Fibroblast of lung (primary cell): ENCODE measurements at regions not wholly inside any gene's neighbourhood (a gene's known extent, or its start where the extent isn't known, plus 50 kb on each side); places are given as distances from the start of the nearest gene placed in this dataset.

Source experiments
- DNase-seq, 2 donors: peaks; one replicate each; pipeline versions ENCODE4 v3.0.0 to v3.0.0-alpha.2; 2010; ENCODE audit warnings: low read depth in 2 of 2
- H2AFZ ChIP-seq: 2 replicates; pipeline ENCODE4 v1.5.1; 2012; ENCODE audit warnings: low read length, control low read depth, inconsistent platforms
- H3K27ac ChIP-seq: 2 replicates; pipeline ENCODE4 v1.5.1; 2011; ENCODE audit warnings: low read length, control low read depth; ENCODE audit not compliant: insufficient read depth
- H3K27me3 ChIP-seq: 2 replicates; pipeline ENCODE4 v1.5.1; 2011; ENCODE audit warnings: mild to moderate bottlenecking, low read length; ENCODE audit not compliant: control insufficient read depth, insufficient read depth
- H3K36me3 ChIP-seq: 2 replicates; pipeline ENCODE4 v1.5.1; 2011; ENCODE audit warnings: low read length; ENCODE audit not compliant: control insufficient read depth, insufficient read depth
- H3K4me1 ChIP-seq: 2 replicates; pipeline ENCODE4 v1.5.1; 2011; ENCODE audit warnings: low read length; ENCODE audit not compliant: control insufficient read depth, insufficient read depth; ENCODE audit errors: extremely low read depth
- H3K4me2 ChIP-seq: 2 replicates; pipeline ENCODE4 v1.5.1; 2011; ENCODE audit warnings: low read length, control low read depth; ENCODE audit not compliant: insufficient read depth; ENCODE audit errors: extremely low read depth
- H3K4me3 ChIP-seq, 4 experiments: fragments of 200-600 bp in 1 of 4; sonication (generic) in 1 of 4; replicated peaks in 1 of 4; 2 replicates each; pipeline ENCODE4 v1.5.1; 2011 to 2016; ENCODE audit warnings: low read length in 4 of 4, low read depth in 3 of 4, mild to moderate bottlenecking in 3 of 4, control low read depth in 2 of 4, inconsistent platforms in 1 of 4, mixed read lengths in 1 of 4; ENCODE audit not compliant: insufficient read depth in 1 of 4; ENCODE audit errors: control extremely low read depth in 1 of 4
- H3K79me2 ChIP-seq: 2 replicates; pipeline ENCODE4 v1.5.1; 2012; ENCODE audit warnings: mild to moderate bottlenecking, low read length, inconsistent platforms; ENCODE audit not compliant: control insufficient read depth, insufficient read depth
- H3K9ac ChIP-seq: 2 replicates; pipeline ENCODE4 v1.5.1; 2011; ENCODE audit warnings: mild to moderate bottlenecking, low read length, control low read depth; ENCODE audit not compliant: insufficient read depth
- H3K9me3 ChIP-seq: 2 replicates; pipeline ENCODE4 v1.5.1; 2012; ENCODE audit warnings: low read depth, low read length; ENCODE audit not compliant: control insufficient read depth, insufficient read depth
- H4K20me1 ChIP-seq: 2 replicates; pipeline ENCODE4 v1.5.1; 2011; ENCODE audit warnings: low read length; ENCODE audit not compliant: control insufficient read depth, insufficient read depth; ENCODE audit errors: extremely low read depth
- EZH2 ChIP-seq: IDR thresholded peaks from 2 replicates; pipeline ENCODE4 v1.5.1; 2012; ENCODE audit warnings: low read length, control low read depth, mild to moderate bottlenecking; ENCODE audit errors: missing control alignments
- TF ChIP-seq, protein P1 (sequence below), 2 donors: IDR thresholded peaks in 1 of 2; conservative IDR thresholded peaks in 1 of 2; 1 replicate in 1 of 2; 2 replicates in 1 of 2; pipeline ENCODE4 v1.5.1; 2011 to 2012; ENCODE audit warnings: low read length in 2 of 2, control low read depth in 1 of 2, inconsistent platforms in 1 of 2, low read depth in 1 of 2, mild to moderate bottlenecking in 1 of 2

- no peak overlapping the region for H3K4me2 ChIP-seq
- no peaks in the 10 kb centered on the region for H3K9me3 ChIP-seq
- no peak overlapping the region for H3K27ac ChIP-seq
- no peaks in the 10 kb centered on the region for H3K4me1 ChIP-seq
- H3K9ac ChIP-seq = no peak overlapping the region
- H3K27me3 ChIP-seq = no peaks in the 10 kb centered on the region
- no peaks in the 10 kb centered on the region for H3K36me3 ChIP-seq
- no peaks in the 10 kb centered on the region for H3K79me2 ChIP-seq
- no peaks in the 10 kb centered on the region for H4K20me1 ChIP-seq
- no peak for DNase-seq
- H3K4me3 ChIP-seq = no peak overlapping the region
- TF ChIP-seq, protein P1, sequence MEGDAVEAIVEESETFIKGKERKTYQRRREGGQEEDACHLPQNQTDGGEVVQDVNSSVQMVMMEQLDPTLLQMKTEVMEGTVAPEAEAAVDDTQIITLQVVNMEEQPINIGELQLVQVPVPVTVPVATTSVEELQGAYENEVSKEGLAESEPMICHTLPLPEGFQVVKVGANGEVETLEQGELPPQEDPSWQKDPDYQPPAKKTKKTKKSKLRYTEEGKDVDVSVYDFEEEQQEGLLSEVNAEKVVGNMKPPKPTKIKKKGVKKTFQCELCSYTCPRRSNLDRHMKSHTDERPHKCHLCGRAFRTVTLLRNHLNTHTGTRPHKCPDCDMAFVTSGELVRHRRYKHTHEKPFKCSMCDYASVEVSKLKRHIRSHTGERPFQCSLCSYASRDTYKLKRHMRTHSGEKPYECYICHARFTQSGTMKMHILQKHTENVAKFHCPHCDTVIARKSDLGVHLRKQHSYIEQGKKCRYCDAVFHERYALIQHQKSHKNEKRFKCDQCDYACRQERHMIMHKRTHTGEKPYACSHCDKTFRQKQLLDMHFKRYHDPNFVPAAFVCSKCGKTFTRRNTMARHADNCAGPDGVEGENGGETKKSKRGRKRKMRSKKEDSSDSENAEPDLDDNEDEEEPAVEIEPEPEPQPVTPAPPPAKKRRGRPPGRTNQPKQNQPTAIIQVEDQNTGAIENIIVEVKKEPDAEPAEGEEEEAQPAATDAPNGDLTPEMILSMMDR (conservative IDR thresholded peaks at IDR 0.05 in 1 of 2, IDR thresholded peaks at IDR 0.05 in 1 of 2; ENCODE audit: low read depth in 1 of 2, low read length in 2 of 2) = no peak
- no peak for TF ChIP-seq EZH2
- no peak overlapping the region for H2AFZ ChIP-seq
Observed at GRCh38 chr12:66058554-66058953, 72.0 kb downstream of the LLPH start.

- TF ChIP-seq, protein P1 (conservative IDR thresholded peaks at IDR 0.05 in 1 of 2, IDR thresholded peaks at IDR 0.05 in 1 of 2; ENCODE audit: low read depth in 1 of 2, low read length in 2 of 2) = no peak
- TF ChIP-seq EZH2 = no peak
- DNase-seq = no peak
- no peaks in the 10 kb centered on the region for H3K36me3 ChIP-seq
- no peak overlapping the region for H3K27ac ChIP-seq
- no peaks in the 10 kb centered on the region for H3K9me3 ChIP-seq
- H3K4me1 ChIP-seq = no peaks in the 10 kb centered on the region
- H3K27me3 ChIP-seq = no peaks in the 10 kb centered on the region
- no peak overlapping the region for H3K4me3 ChIP-seq
- no peak overlapping the region for H3K4me2 ChIP-seq
- H3K79me2 ChIP-seq = no peaks in the 10 kb centered on the region
- no peak overlapping the region for H3K9ac ChIP-seq
- no peaks in the 10 kb centered on the region for H4K20me1 ChIP-seq
- no peak overlapping the region for H2AFZ ChIP-seq
Observed at GRCh38 chr12:66055837-66056319, 74.7 kb downstream of the LLPH start.

- no peak overlapping the region for H3K9ac ChIP-seq
- no peaks in the 10 kb centered on the region for H3K4me1 ChIP-seq
- no peak overlapping the region for H2AFZ ChIP-seq
- no peaks in the 10 kb centered on the region for H3K79me2 ChIP-seq
- H4K20me1 ChIP-seq = no peaks in the 10 kb centered on the region
- no peaks in the 10 kb centered on the region for H3K36me3 ChIP-seq
- TF ChIP-seq EZH2 = no peak
- TF ChIP-seq, protein P1 (conservative IDR thresholded peaks at IDR 0.05 in 1 of 2, IDR thresholded peaks at IDR 0.05 in 1 of 2; ENCODE audit: low read depth in 1 of 2, low read length in 2 of 2) = no peak
- no peak overlapping the region for H3K27ac ChIP-seq
- no peaks in the 10 kb centered on the region for H3K9me3 ChIP-seq
- H3K4me3 ChIP-seq = no peak overlapping the region
- no peak overlapping the region for H3K4me2 ChIP-seq
- no peak for DNase-seq
- no peaks in the 10 kb centered on the region for H3K27me3 ChIP-seq
Observed at GRCh38 chr12:66052988-66053615, 77.4 kb downstream of the LLPH start.
